Upper lobe of left lung (tissue), 4 donors: ENCODE measurements at regions not wholly inside any gene's neighbourhood (a gene's known extent, or its start where the extent isn't known, plus 50 kb on each side); places are given as distances from the start of the nearest gene placed in this dataset.

ENCODE experiments used
- POLR2A ChIP-seq, 4 donors: fragments of 450-650 bp; IDR thresholded peaks; one replicate each; pipeline ENCODE4 v1.5.1; 2016 to 2017; ENCODE audit warnings: antibody characterized with exemption in 4 of 4, mild to moderate bottlenecking in 2 of 4
- TF ChIP-seq, protein P1 (sequence below), 6 experiments: fragments of 450-650 bp in 4 of 6; fragments of 200-600 bp in 2 of 6; sonication (generic) in 2 of 6; IDR thresholded peaks; one replicate each; pipeline ENCODE4 v1.5.1; 2016 to 2019; ENCODE audit warnings: antibody characterized with exemption in 6 of 6

DNA sequence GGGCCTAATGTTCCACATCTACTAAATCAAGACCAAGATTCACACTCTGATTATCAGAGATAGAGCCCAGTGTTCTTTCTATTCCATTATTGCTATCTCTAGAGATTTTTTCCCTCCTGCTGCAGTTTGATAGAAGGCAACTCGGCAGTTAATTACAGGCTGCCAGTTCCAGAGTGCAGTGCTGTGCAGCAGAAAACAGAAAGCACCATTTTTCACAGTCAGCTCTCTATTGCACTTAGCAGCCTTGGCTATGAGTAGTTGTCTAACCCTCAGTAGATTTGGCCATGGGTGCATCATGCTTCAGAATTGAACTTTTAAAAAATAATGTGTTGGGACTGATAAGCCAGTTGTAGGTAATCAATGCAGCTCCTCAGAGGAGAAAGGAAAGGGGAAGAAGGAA, 295.3 kb downstream of the MID1IP1 start:
- TF ChIP-seq POLR2A (IDR thresholded peaks at IDR 0.05), result no peak
- TF ChIP-seq, protein P1, sequence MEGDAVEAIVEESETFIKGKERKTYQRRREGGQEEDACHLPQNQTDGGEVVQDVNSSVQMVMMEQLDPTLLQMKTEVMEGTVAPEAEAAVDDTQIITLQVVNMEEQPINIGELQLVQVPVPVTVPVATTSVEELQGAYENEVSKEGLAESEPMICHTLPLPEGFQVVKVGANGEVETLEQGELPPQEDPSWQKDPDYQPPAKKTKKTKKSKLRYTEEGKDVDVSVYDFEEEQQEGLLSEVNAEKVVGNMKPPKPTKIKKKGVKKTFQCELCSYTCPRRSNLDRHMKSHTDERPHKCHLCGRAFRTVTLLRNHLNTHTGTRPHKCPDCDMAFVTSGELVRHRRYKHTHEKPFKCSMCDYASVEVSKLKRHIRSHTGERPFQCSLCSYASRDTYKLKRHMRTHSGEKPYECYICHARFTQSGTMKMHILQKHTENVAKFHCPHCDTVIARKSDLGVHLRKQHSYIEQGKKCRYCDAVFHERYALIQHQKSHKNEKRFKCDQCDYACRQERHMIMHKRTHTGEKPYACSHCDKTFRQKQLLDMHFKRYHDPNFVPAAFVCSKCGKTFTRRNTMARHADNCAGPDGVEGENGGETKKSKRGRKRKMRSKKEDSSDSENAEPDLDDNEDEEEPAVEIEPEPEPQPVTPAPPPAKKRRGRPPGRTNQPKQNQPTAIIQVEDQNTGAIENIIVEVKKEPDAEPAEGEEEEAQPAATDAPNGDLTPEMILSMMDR (IDR thresholded peaks at IDR 0.05), result no peak
